WTC11 (cell line): ENCODE measurements at regions not wholly inside any gene's neighbourhood (a gene's known extent, or its start where the extent isn't known, plus 50 kb on each side); places are given as distances from the start of the nearest gene placed in this dataset.
"Not testable (repeated sequence)": the region's sequence is repeated elsewhere in the genome, so short reads cannot be mapped to it uniquely, and the experiment has no call there.

Source experiments
- ATAC-seq: fragments of 200-7000 bp; cut with Tn5 transposase; 2 replicates; pipeline ENCODE4 v1.10.0; 2021; ENCODE audit warnings: mild to moderate bottlenecking, moderate library complexity
- CTCF ChIA-PET: fragments of 300-600 bp; sonication (Branson Sonifier 250); formaldehyde crosslinking; loops from one replicate; lab custom pipeline; 2021; ENCODE audit warnings: antibody characterized with exemption; lab: Charles Lee
- POLR2A ChIA-PET: fragments of 350-600 bp; sonication (Branson Sonifier 250); formaldehyde crosslinking; loops from one replicate; lab custom pipeline; 2021; ENCODE audit warnings: antibody characterized with exemption; lab: Charles Lee
- DNase-seq: peaks from one replicate; pipeline ENCODE4 v3.0.0; 2021; ENCODE audit warnings: low spot score
- H3K27ac Mint-ChIP-seq: 2 replicates; pipeline ENCODE4 v1.8.0; 2021; ENCODE audit warnings: mixed read lengths
- H3K27me3 Mint-ChIP-seq: 2 replicates; pipeline ENCODE4 v1.8.0; 2021; ENCODE audit warnings: low read depth, mild to moderate bottlenecking, moderate library complexity, mixed read lengths
- H3K36me3 Mint-ChIP-seq: 2 replicates; pipeline ENCODE4 v1.8.0; 2021; ENCODE audit warnings: mixed read lengths
- H3K4me1 Mint-ChIP-seq: 2 replicates; pipeline ENCODE4 v1.8.0; 2022; ENCODE audit warnings: mixed read lengths
- H3K4me3 Mint-ChIP-seq: 2 replicates; pipeline ENCODE4 v1.8.0; 2021; ENCODE audit warnings: mild to moderate bottlenecking, moderate library complexity, mixed read lengths
- H3K9me3 Mint-ChIP-seq: 2 replicates; pipeline ENCODE4 v1.8.0; 2021; ENCODE audit warnings: mixed read lengths
- ATF2 ChIP-seq: sonication (generic); formaldehyde crosslinking; IDR thresholded peaks from 2 replicates; pipeline ENCODE4 v1.8.1; 2022; ENCODE audit warnings: low read depth, missing genetic modification reagents, borderline replicate concordance
- CDX4 ChIP-seq: fragments of 250-450 bp; sonication (Bioruptor Pico); IDR thresholded peaks from 2 replicates; pipeline ENCODE4 v1.9.0; 2021; ENCODE audit warnings: moderate library complexity, mild to moderate bottlenecking, inconsistent platforms, borderline replicate concordance
- GABPB1 ChIP-seq: sonication (generic); formaldehyde crosslinking; IDR thresholded peaks from 2 replicates; pipeline ENCODE4 v1.8.1; 2023; ENCODE audit warnings: mild to moderate bottlenecking, missing genetic modification reagents
- JAZF1 ChIP-seq: fragments of 250-450 bp; sonication (Bioruptor Pico); IDR thresholded peaks from 2 replicates; pipeline ENCODE4 v1.9.0; 2021; ENCODE audit warnings: moderate library complexity, mild to moderate bottlenecking, inconsistent platforms
- MAX ChIP-seq: sonication (generic); formaldehyde crosslinking; IDR thresholded peaks from 2 replicates; pipeline ENCODE4 v1.8.0; 2022; ENCODE audit warnings: mild to moderate bottlenecking, missing genetic modification reagents
- NR1H2 ChIP-seq: sonication (generic); formaldehyde crosslinking; IDR thresholded peaks from 2 replicates; pipeline ENCODE4 v1.9.0; 2021; ENCODE audit warnings: mild to moderate bottlenecking, moderate library complexity, missing genetic modification reagents
- PRDM15 ChIP-seq: sonication (generic); formaldehyde crosslinking; IDR thresholded peaks from 2 replicates; pipeline ENCODE4 v1.8.0; 2022; ENCODE audit warnings: missing genetic modification reagents
- SMAD4 ChIP-seq: sonication (generic); formaldehyde crosslinking; IDR thresholded peaks from 2 replicates; pipeline ENCODE4 v1.8.0; 2022; ENCODE audit warnings: mild to moderate bottlenecking, missing genetic modification reagents
- ZNF423 ChIP-seq: fragments of 250-450 bp; sonication (Bioruptor Pico); IDR thresholded peaks from 2 replicates; pipeline ENCODE4 v2.1.2; 2022; ENCODE audit warnings: mild to moderate bottlenecking, moderate library complexity
- TF ChIP-seq, protein P1 (sequence below): sonication (generic); formaldehyde crosslinking; IDR thresholded peaks from 2 replicates; pipeline ENCODE4 v1.8.1; 2022; ENCODE audit warnings: missing genetic modification reagents, borderline replicate concordance
- TF ChIP-seq, protein P2 (sequence below): sonication (generic); formaldehyde crosslinking; IDR thresholded peaks from 2 replicates; pipeline ENCODE4 v1.8.1; 2022; ENCODE audit warnings: mild to moderate bottlenecking, moderate library complexity, missing genetic modification reagents

- no peak for TF ChIP-seq PRDM15 (CRISPR knock-in tag)
- TF ChIP-seq, protein P1, sequence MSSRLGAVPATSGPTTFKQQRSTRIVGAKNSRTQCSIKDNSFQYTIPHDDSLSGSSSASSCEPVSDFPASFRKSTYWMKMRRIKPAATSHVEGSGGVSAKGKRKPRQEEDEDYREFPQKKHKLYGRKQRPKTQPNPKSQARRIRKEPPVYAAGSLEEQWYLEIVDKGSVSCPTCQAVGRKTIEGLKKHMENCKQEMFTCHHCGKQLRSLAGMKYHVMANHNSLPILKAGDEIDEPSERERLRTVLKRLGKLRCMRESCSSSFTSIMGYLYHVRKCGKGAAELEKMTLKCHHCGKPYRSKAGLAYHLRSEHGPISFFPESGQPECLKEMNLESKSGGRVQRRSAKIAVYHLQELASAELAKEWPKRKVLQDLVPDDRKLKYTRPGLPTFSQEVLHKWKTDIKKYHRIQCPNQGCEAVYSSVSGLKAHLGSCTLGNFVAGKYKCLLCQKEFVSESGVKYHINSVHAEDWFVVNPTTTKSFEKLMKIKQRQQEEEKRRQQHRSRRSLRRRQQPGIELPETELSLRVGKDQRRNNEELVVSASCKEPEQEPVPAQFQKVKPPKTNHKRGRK (CRISPR knock-in tag), result no peak
- no peak for TF ChIP-seq NR1H2
- TF ChIP-seq GABPB1 (CRISPR knock-in tag), result no peak
- no peak for TF ChIP-seq JAZF1 (CRISPR knock-in tag)
- TF ChIP-seq ZNF423, result no peak
- no peak for TF ChIP-seq MAX (CRISPR knock-in tag)
- TF ChIP-seq CDX4, result no peak
These were observed 60.1 kb upstream of the GNAQ start (continued) for GRCh38 chr9:78091731-78092130.

DNA sequence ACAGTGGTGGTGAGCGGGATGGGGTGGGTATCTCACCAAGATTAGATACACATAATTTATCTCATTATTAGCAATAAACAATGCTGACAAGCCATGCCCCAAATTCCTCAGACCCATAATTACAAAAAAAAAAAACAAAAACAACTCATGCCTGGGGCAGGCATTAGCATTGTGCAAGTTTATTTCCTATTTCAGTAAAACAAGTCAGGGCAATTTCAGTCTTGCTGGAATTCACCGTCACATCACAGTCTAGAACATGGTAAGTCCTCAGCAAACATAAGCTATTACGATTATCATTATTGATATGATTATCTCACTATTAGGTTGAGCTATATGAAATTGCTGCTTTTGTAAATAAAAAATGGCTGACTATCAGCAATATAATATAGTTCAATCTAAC lies 57.5 kb upstream of the GNAQ start:
- POLR2A ChIA-PET, result no interaction called here
- CTCF ChIA-PET, result no interaction called here
- H3K27ac Mint-ChIP-seq, result no peak overlapping the region
- H3K36me3 Mint-ChIP-seq, result no peaks in the 10 kb centered on the region
- DNase-seq (no peak), ATAC-seq (no peak)
- no peaks in the 10 kb centered on the region for H3K27me3 Mint-ChIP-seq
- no peaks in the 10 kb centered on the region for H3K4me1 Mint-ChIP-seq
- peaks cover 22% of the 10 kb centered on the region for H3K9me3 Mint-ChIP-seq
- H3K4me3 Mint-ChIP-seq, result no peak overlapping the region
- TF ChIP-seq SMAD4 (CRISPR knock-in tag), result no peak
- no peak for TF ChIP-seq GABPB1 (CRISPR knock-in tag)
- TF ChIP-seq, protein P2, sequence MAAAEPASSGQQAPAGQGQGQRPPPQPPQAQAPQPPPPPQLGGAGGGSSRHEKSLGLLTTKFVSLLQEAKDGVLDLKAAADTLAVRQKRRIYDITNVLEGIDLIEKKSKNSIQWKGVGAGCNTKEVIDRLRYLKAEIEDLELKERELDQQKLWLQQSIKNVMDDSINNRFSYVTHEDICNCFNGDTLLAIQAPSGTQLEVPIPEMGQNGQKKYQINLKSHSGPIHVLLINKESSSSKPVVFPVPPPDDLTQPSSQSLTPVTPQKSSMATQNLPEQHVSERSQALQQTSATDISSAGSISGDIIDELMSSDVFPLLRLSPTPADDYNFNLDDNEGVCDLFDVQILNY (CRISPR knock-in tag), result no peak
- TF ChIP-seq ATF2 (CRISPR knock-in tag), result no peak

DNA sequence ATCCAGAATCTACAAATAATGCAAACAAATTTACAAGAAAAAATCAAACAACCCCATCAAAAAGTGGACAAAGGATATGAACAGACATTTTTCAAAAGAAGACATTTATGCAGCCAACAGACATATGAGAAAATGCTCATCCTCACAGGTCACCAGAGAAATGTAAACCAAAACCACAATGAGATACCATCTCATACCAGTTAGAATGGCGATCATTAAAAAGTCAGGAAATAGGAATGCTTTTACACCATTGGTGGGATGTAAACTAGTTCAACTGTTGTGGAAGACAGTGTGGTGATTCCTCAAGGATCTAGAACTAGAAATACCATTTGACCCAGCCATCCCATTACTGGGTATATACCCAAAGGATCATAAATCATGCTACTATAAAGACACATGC lies 56.6 kb upstream of the GNAQ start:
- POLR2A ChIA-PET, H3K27me3 Mint-ChIP-seq, H3K36me3 Mint-ChIP-seq, H3K4me3 Mint-ChIP-seq, H3K4me1 Mint-ChIP-seq, ATAC-seq, CTCF ChIA-PET, DNase-seq, H3K27ac Mint-ChIP-seq: not testable (repeated sequence)
- peaks cover 27% of the 10 kb centered on the region for H3K9me3 Mint-ChIP-seq
